ENCODE measurements at regions not wholly inside any gene's neighbourhood (a gene's known extent, or its start where the extent isn't known, plus 50 kb on each side); places are given as distances from the start of the nearest gene placed in this dataset.
"Not testable (repeated sequence)": the region's sequence is repeated elsewhere in the genome, so short reads cannot be mapped to it uniquely, and the experiment has no call there.

- no peak for DNase-seq (ENCODE audit: low read depth)
These were observed 67.9 kb downstream of the TBX3 start for GRCh38 chr12:114616081-114616480.

DNA sequence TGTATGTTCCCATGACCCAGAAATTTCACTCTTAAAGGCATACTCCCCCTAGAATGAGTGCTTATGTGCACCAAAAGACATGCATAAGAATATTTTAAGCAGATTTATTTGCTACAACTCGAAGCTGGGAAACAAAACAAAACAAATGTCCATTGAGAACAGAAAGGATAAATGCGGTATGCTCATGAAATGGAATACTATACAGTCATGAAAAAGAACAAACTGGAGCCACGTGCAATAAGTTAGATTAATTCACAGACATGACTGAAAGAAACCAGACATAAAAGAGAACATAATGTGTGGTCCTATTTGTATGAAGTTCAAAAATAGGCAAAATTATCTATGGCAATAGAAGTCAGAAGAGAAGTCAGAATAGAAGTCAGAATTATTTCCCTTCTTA is 69.9 kb downstream of the TBX3 start:
- no peak for DNase-seq (ENCODE audit: low read depth)

DNA sequence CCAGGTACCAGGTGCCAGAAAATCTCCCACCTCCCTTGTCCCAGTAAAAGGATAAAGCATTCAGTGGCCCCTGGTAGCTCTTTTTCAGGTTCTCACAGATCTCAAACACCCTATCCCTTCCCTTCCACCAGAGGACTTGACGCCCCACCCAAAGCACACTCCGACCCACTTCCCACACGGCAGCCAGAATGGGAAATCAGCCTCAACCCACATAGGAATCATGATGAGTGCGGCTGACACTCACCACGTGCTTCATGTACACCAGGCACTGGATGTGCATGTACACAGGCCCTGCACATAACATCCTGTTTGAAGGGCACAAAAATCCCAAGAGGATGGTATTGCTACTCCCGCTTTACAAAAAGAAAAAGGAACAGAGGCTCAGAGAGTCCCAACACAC is 71.9 kb downstream of the TBX3 start:
- DNase-seq (ENCODE audit: low read depth), result no peak

- no peak for DNase-seq (ENCODE audit: low read depth)
These were observed 72.6 kb downstream of the TBX3 start for GRCh38 chr12:114611145-114612018.

DNA sequence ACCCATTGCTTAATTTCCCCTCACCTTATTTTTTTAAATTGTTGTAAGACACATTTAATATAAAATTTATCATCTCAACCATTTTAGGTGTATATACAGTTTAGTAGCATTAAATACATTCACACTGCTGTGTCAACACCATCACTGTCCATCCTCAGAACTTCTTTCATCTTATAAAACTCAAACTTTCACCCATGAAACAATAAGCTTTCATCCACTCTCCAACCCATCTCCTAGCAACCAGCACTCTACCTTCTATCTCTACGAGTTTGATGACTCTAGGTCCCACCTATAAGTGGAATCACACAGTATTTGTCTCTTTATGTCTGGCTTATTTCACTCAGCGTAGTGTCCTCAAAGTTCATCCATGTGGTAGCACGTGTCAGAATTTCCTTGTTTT is 75.5 kb downstream of the TBX3 start:
- no peak for DNase-seq (ENCODE audit: low read depth)

GRCh38 chr12:114605918-114606317 is 78.1 kb downstream of the TBX3 start:
- DNase-seq (ENCODE audit: low read depth), result no peak

DNA sequence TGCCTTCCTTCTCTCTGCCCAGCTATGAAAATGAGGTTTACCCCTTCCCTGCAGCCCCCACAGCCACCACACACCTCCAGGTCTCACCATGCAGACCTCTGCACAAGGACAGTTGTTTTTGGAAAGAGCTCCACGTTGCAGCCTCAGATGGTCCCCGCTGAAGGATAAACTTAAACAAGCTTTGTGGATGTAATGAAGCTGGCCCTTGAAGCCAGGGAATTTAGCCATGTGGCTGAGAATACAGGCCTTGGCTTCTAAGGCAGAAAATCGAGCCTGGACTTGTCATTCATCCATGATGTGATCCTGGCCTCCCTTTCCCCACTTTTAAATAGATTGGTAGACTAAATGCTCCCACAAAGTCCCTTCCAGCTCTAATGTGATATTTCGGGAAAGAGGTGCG is 79.4 kb downstream of the TBX3 start:
- no peak for DNase-seq (ENCODE audit: low read depth)

DNA sequence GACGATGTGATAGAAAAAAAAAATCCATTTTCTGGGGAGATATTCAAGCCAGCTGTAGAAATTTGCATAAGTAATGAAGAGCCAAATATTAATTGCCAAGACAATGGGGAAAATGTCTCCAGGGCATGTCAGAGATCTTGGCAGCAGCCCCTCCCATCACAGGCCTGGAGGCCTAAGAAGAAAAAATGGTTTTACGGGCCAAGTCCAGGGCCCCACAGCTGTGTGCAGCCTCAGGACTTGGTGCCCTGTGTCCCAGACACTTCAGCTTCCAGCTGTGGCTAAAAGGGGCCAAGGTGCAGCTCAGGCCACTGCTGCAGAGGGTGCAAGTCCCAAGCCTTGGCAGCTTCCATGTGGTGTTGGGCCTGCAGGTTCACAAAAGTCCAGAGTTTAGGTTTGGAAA is 83.4 kb downstream of the TBX3 start:
- not testable (repeated sequence) for DNase-seq (ENCODE audit: low read depth)

GRCh38 chr12:114598111-114598510 is 85.9 kb downstream of the TBX3 start:
- no peak for DNase-seq (ENCODE audit: low read depth)

- DNase-seq (ENCODE audit: low read depth), result no peak
These were observed 91.0 kb downstream of the TBX3 start for GRCh38 chr12:114592946-114593345.

- DNase-seq (ENCODE audit: low read depth), result no peak
These were observed 95.9 kb downstream of the TBX3 start for GRCh38 chr12:114588061-114588460.

GRCh38 chr12:114580306-114580705 is 103.7 kb downstream of the TBX3 start:
- no peak for DNase-seq (ENCODE audit: low read depth)

DNA sequence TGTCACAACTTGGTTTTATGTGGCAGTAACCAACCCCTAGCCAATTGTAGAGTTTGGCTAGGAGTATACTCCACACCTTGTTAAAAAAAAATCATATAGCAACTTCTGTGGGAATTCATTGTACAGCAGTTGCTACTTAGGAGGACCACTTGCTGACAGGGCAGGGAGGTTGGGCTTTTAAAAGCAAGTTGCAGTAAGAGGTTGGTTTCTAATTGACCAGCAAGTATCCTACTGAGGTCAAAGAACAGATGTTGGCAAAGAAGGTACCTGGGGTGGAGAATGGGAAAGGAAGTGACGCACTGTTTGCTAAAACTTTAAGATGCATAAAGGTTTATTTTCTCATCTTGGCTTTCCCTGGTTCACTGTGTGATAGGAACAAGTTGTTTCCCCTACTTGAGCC is 104.6 kb downstream of the TBX3 start:
- DNase-seq (ENCODE audit: low read depth), result no peak

- DNase-seq (ENCODE audit: low read depth), result no peak
These were observed 121.3 kb downstream of the TBX3 start for GRCh38 chr12:114562654-114563053.

- DNase-seq (ENCODE audit: low read depth), result no peak
These were observed 128.5 kb downstream of the TBX3 start for GRCh38 chr12:114555451-114555850.

- no peak for DNase-seq (ENCODE audit: low read depth)
These were observed 136.3 kb downstream of the TBX3 start for GRCh38 chr12:114547636-114548035.

GRCh38 chr12:114530417-114530816 is 124.5 kb upstream of the TBX5 start:
- DNase-seq (ENCODE audit: low read depth), result no peak

DNA sequence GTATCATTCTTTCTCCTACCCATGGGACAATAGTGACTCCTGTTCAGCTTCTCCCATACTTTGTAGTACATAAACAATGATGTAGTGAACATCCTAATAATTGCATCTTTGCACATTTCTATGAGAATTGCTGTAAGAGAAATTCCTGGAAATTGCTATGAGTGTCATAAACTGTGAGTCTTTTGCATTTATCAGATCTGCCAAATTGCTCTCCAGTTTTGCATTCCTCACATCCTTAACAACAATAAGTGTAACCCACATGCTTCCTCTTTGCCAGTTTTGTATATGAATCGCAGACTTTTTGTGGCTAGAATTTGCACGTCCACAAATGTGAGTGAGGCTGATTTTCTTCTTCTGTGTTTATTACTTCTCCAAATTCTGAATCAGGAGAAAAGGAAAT is 124.0 kb upstream of the TBX5 start:
- no peak for DNase-seq (ENCODE audit: low read depth)

- DNase-seq (ENCODE audit: low read depth), result no peak
These were observed 122.8 kb upstream of the TBX5 start for GRCh38 chr12:114528766-114529165.

GRCh38 chr12:114521160-114521559 is 115.2 kb upstream of the TBX5 start:
- DNase-seq (ENCODE audit: low read depth), result not testable (repeated sequence)

- DNase-seq (ENCODE audit: low read depth), result no peak
These were observed 106.4 kb upstream of the TBX5 start for GRCh38 chr12:114512351-114512750.

GRCh38 chr12:114508529-114509129 is 102.7 kb upstream of the TBX5 start:
- DNase-seq (ENCODE audit: low read depth), result peak; percentile 56

GRCh38 chr12:114506651-114507050 is 100.7 kb upstream of the TBX5 start:
- DNase-seq (ENCODE audit: low read depth), result no peak

DNA sequence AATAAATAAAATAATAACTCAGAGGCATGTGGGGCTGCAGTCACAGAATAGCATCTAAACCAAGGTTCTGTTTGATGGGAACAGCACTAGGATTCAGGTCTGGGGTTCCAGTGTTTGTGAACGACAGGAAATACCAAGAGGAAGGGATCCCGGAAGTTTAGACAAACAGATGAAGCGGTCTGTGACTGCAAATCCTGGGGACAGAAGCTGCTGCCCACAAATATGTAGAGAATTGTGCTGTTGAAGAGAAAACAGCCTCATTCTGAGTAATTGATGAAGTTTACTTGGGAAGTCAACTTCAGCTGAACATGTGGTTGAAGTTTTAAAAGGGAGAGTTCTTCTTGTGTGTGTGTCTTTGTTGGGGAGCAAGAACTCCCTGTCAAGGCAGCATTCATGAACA is 98.4 kb upstream of the TBX5 start:
- DNase-seq (ENCODE audit: low read depth), result no peak

Measured in fibroblast of gingiva (primary cell).